IPS DF 6.9 (cell line): ENCODE measurements at regions not wholly inside any gene's neighbourhood (a gene's known extent, or its start where the extent isn't known, plus 50 kb on each side); places are given as distances from the start of the nearest gene placed in this dataset.

Experiments used
- DNase-seq: peaks from one replicate; pipeline ENCODE4 v3.0.0-alpha.2; 2013; ENCODE audit warnings: low read depth, low spot score
- H3K27ac ChIP-seq: one replicate; pipeline ENCODE4 v1.5.1; 2013; ENCODE audit warnings: low read length, control low read depth
- H3K27me3 ChIP-seq: 2 replicates; pipeline ENCODE4 v1.6.1; 2013; ENCODE audit warnings: mild to moderate bottlenecking, low read length; ENCODE audit not compliant: control insufficient read depth, insufficient read depth
- H3K36me3 ChIP-seq: 2 replicates; pipeline ENCODE4 v1.6.1; 2013; ENCODE audit warnings: low read length; ENCODE audit not compliant: control insufficient read depth, insufficient read depth
- H3K4me1 ChIP-seq: 2 replicates; pipeline ENCODE4 v1.6.1; 2013; ENCODE audit warnings: low read length; ENCODE audit not compliant: control insufficient read depth, insufficient read depth
- H3K4me3 ChIP-seq: 2 replicates; pipeline ENCODE4 v1.5.1; 2013; ENCODE audit warnings: mild to moderate bottlenecking, low read length
- H3K9me3 ChIP-seq: 2 replicates; pipeline ENCODE4 v1.6.1; 2013; ENCODE audit warnings: low read length, inconsistent platforms; ENCODE audit not compliant: control insufficient read depth, insufficient read depth
- WGBS: extraction: QIAGEN DNeasy Blood & Tissue Kit; methylation state at CpG from one replicate; pipeline ENCODE4 v1.1.7; 2013; ENCODE audit warnings: mixed read lengths, missing lambda C conversion rate; ENCODE audit not compliant: insufficient read length, insufficient coverage; 5-methylcytosine and 5-hydroxymethylcytosine counted together

- Histone ChIP-seq H3K4me1 (no peaks in the 10 kb centered on the region), H3K27me3 (no peaks in the 10 kb centered on the region), H3K4me3 (no peak overlapping the region), H3K9me3 (peaks cover 1% of the 10 kb centered on the region; the same call in 1 of the 2 replicates), H3K36me3 (no peaks in the 10 kb centered on the region), H3K27ac (no peak overlapping the region)
- no CpG with 5 or more reads among the region's 2 CpGs for whole genome bisulfite sequencing
- DNase-seq = no peak
Observed at GRCh38 chr10:52986125-52986524, 213.5 kb upstream of the MBL2 start.

DNA sequence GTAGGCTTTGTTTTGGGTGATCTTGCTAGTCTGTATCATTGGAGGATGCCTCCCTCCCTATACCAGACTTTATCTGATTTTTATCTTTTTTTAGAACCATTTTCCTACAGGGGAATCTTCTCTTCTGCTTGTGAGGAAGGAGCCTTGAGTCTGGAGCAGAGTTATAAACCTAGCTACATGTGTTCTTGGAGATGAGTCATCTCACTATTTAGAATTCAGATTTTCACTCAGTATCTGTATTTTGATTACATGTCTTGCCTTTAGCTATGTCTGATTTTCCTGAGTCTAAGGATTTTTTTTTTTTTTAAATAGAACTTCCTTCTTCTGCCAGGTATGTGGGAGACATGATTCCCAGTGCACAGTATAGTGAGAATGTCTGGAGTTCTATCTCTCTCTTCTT, 211.6 kb upstream of the MBL2 start:
- Histone ChIP-seq H3K4me1 (no peaks in the 10 kb centered on the region), H3K4me3 (no peak overlapping the region), H3K27ac (no peak overlapping the region), H3K36me3 (no peaks in the 10 kb centered on the region), H3K9me3 (no peaks in the 10 kb centered on the region), H3K27me3 (no peaks in the 10 kb centered on the region)
- DNase-seq = no peak

GRCh38 chr10:52979295-52979990, 206.9 kb upstream of the MBL2 start:
- Histone ChIP-seq H3K36me3 (no peaks in the 10 kb centered on the region), H3K4me3 (no peak overlapping the region)
- no CpG with 5 or more reads among the region's 3 CpGs for WGBS

GRCh38 chr10:52977581-52977980, 205.0 kb upstream of the MBL2 start:
- Histone ChIP-seq H3K36me3 (no peaks in the 10 kb centered on the region), H3K27ac (no peak overlapping the region), H3K4me3 (no peak overlapping the region), H3K4me1 (no peaks in the 10 kb centered on the region), H3K9me3 (no peaks in the 10 kb centered on the region), H3K27me3 (no peaks in the 10 kb centered on the region)
- no peak for DNase-seq
- WGBS = no CpG with 5 or more reads among the region's 2 CpGs

More at GRCh38 chr10:52979295-52979990, 206.9 kb upstream of the MBL2 start:
- Histone ChIP-seq H3K4me1 (no peaks in the 10 kb centered on the region), H3K9me3 (no peaks in the 10 kb centered on the region), H3K27me3 (no peaks in the 10 kb centered on the region), H3K27ac (no peak overlapping the region)
- no peak for DNase-seq

DNA sequence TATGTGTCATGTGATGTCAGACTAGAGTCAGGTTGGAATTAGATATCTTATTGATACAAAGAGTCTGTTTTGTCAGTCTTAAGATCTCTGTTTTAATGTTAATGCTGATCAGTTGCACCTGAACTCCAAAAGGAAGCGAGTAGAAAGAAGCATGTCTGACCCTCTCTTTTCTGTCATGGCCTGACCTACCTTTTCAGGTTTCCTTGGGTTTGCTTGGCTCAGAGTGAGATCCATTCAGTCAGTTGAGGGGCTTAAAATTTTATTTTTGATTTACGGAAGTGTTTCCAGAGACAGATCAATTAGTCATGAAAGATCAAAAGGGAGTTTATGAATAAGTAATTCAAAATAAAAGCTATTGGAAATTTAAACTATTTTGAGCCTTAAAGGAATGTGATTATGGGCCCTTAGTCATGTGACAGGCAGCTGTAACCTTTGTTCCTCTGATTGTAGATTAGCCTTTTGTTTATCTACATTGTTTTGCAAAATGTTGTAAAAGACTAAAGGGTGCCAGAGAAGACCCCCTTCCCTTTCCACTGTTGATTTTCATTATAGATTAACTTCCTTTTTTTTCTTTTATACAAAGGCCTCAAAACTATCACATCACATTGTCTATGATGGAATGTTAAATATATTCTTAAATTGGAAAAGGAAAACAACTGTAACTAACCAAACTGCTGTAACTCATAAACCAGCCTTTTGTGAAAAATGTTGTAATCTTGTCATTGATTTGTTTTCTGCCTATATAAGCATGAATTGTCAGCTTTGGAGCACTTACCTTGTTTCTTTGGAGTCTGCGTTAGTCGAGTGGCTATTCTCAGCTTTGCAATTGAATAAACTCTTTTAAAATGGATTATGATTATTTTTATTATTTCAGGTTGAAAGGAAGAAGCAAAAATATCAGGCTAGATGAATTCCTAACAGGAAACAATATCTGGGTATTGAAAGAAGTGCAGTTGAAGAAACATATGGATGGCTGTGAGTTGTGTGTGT, 195.5 kb upstream of the MBL2 start:
- peaks cover 4% of the 10 kb centered on the region for H3K4me1 ChIP-seq
- no peaks in the 10 kb centered on the region for H3K27me3 ChIP-seq
- DNase-seq = no peak
- 0 out of 2 replicates have a peak, but pooled peaks cover 2% of the 10 kb centered on the region for H3K36me3 ChIP-seq
- no peaks in the 10 kb centered on the region; the same call in 1 of the 2 replicates for H3K9me3 ChIP-seq
- H3K27ac ChIP-seq = no peak overlapping the region
- H3K4me3 ChIP-seq = no peak overlapping the region
- WGBS = no CpG with 5 or more reads among the region's 4 CpGs

DNA sequence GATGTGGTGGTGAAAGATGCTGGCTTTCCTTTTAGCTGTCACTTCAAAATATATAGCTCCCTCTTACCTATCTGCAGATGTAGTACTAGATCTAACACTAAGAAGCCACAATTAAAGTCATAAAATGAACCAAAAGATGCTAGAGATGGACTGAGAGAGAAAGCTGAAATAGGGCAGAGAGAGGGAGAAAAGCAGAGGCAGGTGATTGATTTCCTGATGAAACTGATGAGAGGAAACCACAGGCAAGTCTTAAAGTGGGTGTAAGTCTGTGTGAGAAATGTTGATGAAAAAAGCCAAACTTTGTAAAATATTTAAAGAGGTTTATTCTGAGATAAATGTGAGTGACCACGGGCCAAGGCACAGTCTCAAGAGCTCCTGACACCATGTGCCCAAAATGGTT, 194.3 kb upstream of the MBL2 start:
- no peak for DNase-seq
- Histone ChIP-seq H3K4me3 (no peak overlapping the region), H3K27ac (no peak overlapping the region), H3K4me1 (peaks cover 4% of the 10 kb centered on the region), H3K36me3 (0 out of 2 replicates have a peak, but pooled peaks cover 2% of the 10 kb centered on the region), H3K9me3 (no peaks in the 10 kb centered on the region; the same call in 1 of the 2 replicates), H3K27me3 (no peaks in the 10 kb centered on the region)
- WGBS = no CpG with 5 or more reads among the region's 1 CpG

- DNase-seq = no peak
- Histone ChIP-seq H3K4me1 (peaks cover 4% of the 10 kb centered on the region), H3K27ac (peak overlapping the region; percentile 96), H3K27me3 (no peaks in the 10 kb centered on the region), H3K9me3 (no peaks in the 10 kb centered on the region), H3K4me3 (no peak overlapping the region), H3K36me3 (0 out of 2 replicates have a peak, but pooled peaks cover 2% of the 10 kb centered on the region)
- no CpG with 5 or more reads among the region's 6 CpGs for WGBS
Observed at GRCh38 chr10:52965938-52966401, 193.4 kb upstream of the MBL2 start.

DNA sequence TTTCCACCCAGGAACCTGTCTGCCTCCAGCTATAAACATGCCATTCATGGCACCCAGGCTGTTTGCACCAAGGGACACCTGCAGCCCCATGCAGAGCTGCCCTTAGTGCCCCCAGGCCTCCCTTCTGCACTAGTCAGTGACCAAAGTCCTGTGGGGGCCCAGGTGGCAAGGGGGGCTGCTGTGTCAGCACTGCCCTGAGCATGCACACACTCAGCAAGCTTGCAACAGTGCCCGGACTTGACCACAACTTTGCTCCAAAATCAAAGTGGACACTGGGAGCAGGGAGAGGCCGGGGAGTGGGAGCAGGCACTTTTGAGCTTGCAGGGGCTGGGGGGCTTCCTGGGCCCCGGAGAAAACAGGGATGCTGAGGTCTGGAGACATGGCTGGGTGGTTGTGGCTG, 192.9 kb upstream of the MBL2 start:
- WGBS = no CpG with 5 or more reads among the region's 3 CpGs
- Histone ChIP-seq H3K4me1 (peaks cover 4% of the 10 kb centered on the region), H3K9me3 (no peaks in the 10 kb centered on the region), H3K36me3 (0 out of 2 replicates have a peak, but pooled peaks cover 2% of the 10 kb centered on the region), H3K27me3 (no peaks in the 10 kb centered on the region), H3K27ac (peak overlapping the region; percentile 96), H3K4me3 (no peak overlapping the region)
- no peak for DNase-seq

DNA sequence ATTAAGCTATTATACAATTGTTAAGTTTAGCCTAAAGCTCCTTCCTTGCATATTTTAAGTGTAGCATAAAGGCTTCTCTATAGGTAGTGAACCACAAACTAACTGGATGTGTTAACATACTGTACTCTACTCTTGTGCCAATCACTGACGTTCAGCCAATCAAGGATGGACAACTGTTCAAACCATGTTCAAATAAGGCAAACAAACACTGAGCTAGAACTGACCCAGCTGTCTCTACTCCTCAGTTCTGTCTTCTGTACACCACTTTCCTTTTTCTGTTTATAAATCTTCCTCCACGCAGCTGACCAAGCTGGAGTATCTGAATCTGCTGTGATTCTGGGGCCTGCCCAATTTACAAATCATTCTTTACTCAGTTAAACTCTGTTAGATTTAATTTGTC, 188.7 kb upstream of the MBL2 start:
- peaks cover 4% of the 10 kb centered on the region for H3K4me1 ChIP-seq
- H3K27me3 ChIP-seq = no peaks in the 10 kb centered on the region
- no peak overlapping the region for H3K27ac ChIP-seq
- H3K36me3 ChIP-seq = 0 out of 2 replicates have a peak, but pooled peaks cover 2% of the 10 kb centered on the region
- H3K9me3 ChIP-seq = no peaks in the 10 kb centered on the region
- DNase-seq = no peak
- WGBS = no CpG with 5 or more reads among the region's 2 CpGs
- no peak overlapping the region for H3K4me3 ChIP-seq

GRCh38 chr10:52959810-52960209, 187.2 kb upstream of the MBL2 start:
- no peak for DNase-seq
- peaks cover 2% of the 10 kb centered on the region; the same call in 1 of the 2 replicates for H3K4me1 ChIP-seq
- H3K36me3 ChIP-seq = 0 out of 2 replicates have a peak, but pooled peaks cover 2% of the 10 kb centered on the region
- H3K27ac ChIP-seq = no peak overlapping the region
- WGBS = no CpG with 5 or more reads among the region's 2 CpGs
- H3K9me3 ChIP-seq = no peaks in the 10 kb centered on the region
- H3K27me3 ChIP-seq = no peaks in the 10 kb centered on the region
- no peak overlapping the region for H3K4me3 ChIP-seq
